Stimulated activated CD8-positive, alpha-beta memory T cell treated with anti-CD3 and anti-CD28 coated beads, Interleukin-2, amount 100 ng/mL, for 1 hour (primary cell): ENCODE measurements at regions not wholly inside any gene's neighbourhood (a gene's known extent, or its start where the extent isn't known, plus 50 kb on each side); places are given as distances from the start of the nearest gene placed in this dataset.

Experiments used
- DNase-seq, 2 donors: peaks; one replicate each; pipeline ENCODE4 v3.0.0-alpha.2; 2020; ENCODE audit warnings: low read depth in 2 of 2

GRCh38 chr16:82497139-82497538 is 129.6 kb upstream of the CDH13 start:
- no peak for DNase-seq

DNA sequence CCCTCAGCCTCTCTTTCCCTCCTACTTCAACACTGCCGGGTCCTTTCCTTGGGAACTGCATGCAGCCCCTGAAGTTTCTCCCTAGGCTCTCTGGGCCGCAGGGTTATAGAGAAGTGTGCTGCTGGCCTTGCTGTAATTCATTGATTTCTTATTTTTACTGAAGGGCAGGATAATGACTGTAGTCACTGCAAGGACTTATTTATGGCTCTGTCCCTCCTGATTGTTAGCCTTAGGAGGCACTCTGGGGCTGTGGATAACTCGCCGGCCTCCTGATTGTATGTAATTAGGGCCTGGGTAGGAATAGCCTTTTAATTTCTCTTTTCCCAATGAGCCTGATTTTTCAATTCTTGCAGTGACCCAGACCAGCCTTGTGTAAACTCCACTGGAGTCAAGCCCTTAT is 138.3 kb upstream of the CDH13 start:
- DNase-seq, result no peak

DNA sequence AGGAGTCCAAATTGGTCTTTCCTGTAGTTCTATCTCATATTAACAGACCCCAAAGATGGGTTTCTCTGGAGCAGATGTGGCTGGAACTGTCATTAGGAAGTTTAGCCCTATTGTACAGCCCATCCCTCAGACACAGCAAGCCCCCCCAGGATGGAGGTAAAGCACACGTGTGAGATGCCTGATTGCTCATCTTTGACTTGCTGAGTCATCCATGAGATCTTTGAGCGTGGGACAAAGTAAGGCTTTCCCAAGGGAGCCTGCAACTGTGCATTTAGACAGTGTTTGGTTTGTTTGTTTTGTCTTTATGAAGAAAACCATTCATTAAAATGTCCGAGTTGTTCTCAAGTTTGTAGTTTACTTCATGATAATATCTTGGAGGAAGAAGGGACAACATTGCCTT is 145.3 kb upstream of the CDH13 start:
- no peak for DNase-seq

DNA sequence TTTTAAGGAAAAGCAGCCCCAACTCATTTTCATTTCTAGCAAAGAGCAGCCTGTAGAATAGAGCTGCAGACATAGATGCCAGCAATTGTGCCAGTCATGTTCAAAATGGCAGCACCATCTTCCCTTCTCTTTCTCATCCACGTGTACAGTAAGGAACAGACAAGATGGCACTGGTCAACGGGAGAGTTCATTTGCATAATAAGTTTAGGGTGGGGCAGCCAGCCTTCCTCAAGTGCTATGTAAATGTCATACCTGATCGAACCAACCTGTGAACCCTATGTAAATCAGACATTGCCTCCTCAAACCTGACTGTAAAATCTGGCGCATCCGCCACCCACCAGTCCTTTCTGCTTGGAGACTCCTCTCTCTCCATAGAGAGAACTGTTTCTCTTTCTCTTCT is 150.0 kb upstream of the CDH13 start:
- DNase-seq, result no peak

GRCh38 chr16:82470620-82471152 is 156.1 kb upstream of the CDH13 start:
- DNase-seq, result no peak

GRCh38 chr16:82470016-82470415 is 156.8 kb upstream of the CDH13 start:
- DNase-seq, result no peak

DNA sequence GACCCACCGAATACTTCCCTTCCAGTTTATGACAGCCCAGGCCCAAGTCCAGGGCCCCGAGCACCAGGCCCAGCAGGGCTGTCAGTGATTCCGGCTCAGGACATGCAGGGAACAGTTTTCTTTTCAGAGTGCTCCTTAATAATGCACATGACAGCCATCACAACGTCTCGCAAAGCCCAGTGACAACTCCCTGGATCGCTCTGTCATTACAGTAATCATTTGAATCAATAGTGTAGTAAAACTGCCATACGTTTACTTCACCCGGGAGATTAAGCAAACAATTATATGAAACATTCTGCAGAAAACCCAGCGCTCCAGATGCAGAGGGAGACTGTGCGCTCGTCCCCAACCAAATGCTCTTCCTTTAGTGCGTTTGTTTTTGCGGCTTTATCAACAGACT is 162.6 kb upstream of the CDH13 start:
- no peak for DNase-seq

GRCh38 chr16:82460766-82461165 is 166.0 kb upstream of the CDH13 start:
- no peak for DNase-seq

DNA sequence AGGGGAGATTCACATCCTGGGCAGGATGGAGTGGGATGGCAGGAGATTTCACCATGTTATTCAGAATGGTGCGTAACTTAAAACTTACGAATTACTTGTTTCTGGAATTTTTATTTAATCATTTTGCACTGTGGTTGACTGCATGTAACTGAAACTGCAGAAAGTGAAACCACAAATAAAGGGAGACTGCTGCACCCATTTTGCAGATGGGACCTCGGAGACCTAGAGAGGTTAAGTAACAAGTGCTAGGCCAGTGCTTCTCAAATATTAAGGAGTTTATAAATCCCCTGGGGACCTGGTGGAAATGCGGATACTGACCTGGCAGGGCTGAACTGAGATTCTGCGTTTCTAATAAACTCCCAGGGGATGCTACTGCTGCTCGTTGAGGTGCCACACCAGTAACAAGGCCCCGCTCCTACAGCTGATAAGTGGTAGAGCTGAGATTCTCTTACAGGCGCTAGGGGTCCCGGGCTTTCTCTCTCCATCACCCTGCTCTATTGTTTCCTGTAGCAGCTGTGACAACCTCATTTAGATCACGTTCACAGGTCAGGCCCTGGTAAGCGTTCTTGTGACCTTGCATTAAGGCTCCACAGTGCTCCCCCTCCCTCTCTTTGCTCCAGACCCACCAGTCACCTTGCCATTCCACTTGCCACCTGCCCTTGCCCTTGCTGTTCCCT is 167.1 kb upstream of the CDH13 start:
- DNase-seq, result no peak

DNA sequence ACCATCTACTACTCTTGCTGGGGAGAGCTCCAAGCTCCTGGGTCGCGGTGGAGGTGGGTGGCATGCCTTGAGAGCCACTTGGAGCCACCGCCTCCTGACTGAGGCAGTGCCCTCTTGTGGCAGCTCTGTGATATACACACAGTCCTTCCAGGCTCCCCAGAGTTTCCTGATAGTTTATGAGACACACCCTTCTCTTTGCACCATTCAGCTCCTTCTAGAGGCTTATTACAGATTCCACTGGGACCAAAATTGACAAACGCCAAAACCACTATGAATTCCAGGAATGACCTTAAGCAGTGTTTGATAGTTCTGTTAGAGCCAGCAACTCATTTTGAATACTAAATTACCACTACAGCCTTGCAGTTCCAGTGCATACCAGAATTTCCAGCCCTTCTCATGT is 170.1 kb upstream of the CDH13 start:
- DNase-seq, result no peak

DNA sequence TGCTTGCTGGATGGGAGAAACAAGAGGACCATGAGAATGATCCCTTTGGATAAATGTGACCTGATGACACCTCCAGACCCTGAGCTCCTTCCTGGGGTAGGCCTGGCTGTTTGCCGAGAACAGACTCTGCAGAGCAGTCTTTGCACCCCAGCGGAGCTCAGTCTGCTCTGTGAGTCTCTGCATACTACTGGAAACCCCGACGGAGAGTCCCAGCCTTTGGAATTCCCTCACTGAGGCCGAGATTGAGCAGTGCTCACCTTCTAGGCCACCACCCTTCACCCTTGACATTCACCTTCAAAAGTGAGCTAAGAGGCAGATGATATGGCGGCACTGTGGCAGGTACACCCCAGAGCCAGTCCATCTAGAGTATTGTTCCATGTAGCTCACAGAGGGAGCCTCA is 172.2 kb upstream of the CDH13 start:
- DNase-seq, result no peak

- DNase-seq, result no peak
Observed at GRCh38 chr16:82454152-82454551, 172.6 kb upstream of the CDH13 start.

- no peak for DNase-seq
Observed at GRCh38 chr16:82452004-82452756, 174.6 kb upstream of the CDH13 start.

- no peak for DNase-seq
Observed at GRCh38 chr16:82451449-82451848, 175.3 kb upstream of the CDH13 start.

- no peak for DNase-seq
Observed at GRCh38 chr16:82440336-82440735, 186.4 kb upstream of the CDH13 start.

DNA sequence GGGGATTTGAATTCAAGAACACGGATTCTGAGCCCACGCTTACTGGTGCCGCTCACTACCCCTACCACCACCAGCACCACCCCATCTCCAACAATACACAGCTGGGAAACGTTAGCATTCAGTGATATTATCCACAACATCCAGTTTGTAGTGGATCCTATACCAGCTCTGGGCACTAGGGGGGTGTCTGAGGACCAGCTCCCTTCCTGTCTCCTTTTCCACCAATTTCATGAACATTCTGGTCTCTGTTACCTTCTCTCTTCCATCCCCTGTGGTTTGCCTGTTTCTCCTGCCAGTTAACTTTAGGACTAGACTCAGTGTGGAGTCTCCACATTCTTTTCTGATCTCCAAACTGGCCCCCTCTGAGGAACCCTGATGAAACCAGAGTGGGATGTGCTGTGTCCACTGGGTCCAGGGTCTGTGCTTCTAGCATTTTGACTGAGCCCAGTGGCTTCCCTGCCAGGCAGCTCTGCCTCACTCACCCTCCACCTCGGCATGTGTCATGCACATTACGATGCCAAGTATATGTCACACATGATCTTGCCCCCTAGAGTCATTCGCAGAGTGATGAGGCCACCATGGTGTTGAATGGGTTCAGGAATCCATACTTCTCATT is 187.0 kb upstream of the CDH13 start:
- no peak for DNase-seq

DNA sequence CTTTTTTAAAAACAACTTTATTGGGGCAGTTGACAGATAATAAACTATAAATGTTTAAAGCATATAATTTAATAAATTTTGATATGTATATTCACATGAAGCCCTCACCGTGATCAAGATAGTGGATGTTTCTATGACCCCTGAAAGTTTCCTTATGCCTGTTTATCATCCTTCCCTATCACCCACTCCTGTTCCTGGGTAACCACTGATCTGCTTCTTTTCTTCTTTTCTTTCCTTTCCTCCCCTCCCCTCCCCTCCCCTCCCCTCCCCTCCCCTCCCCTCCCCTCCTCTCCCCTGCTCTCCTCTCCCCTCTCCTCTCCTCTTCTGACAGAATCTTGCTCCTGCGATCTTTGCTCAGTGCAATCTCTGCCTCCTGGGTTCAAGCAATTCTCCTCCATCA is 193.7 kb upstream of the CDH13 start:
- no peak for DNase-seq

GRCh38 chr16:82432261-82432660 is 194.5 kb upstream of the CDH13 start:
- DNase-seq, result no peak

GRCh38 chr16:82425661-82426060 is 201.1 kb upstream of the CDH13 start:
- DNase-seq, result no peak

GRCh38 chr16:82421851-82422250 is 204.9 kb upstream of the CDH13 start:
- DNase-seq, result no peak

- no peak for DNase-seq
Observed at GRCh38 chr16:82419332-82419731, 207.4 kb upstream of the CDH13 start.

- DNase-seq, result no peak
Observed at GRCh38 chr16:82414476-82414875, 212.3 kb upstream of the CDH13 start.

DNA sequence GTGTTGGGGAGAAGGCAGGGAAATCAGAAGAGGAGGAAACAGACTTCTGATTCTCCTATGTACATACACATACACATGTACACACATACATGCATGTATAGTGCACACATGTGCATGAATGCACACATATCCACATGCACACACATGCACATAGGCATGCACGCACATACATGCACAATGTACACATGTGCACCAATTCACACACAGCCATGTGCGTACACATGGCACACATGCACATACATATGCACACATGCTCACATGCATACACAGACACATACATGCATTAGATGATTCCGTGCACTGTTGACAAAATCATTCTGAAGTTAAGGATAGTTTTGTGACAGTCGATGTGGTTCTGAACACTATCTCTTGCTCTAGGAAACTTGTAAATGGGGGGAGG is 214.0 kb upstream of the CDH13 start:
- DNase-seq, result no peak
